AG10803 (cell line): ENCODE measurements at regions not wholly inside any gene's neighbourhood (a gene's known extent, or its start where the extent isn't known, plus 50 kb on each side); places are given as distances from the start of the nearest gene placed in this dataset.

ENCODE experiments used
- DNase-seq: peaks from one replicate; pipeline ENCODE4 v3.0.0; 2010; ENCODE audit warnings: low read depth
- H3K4me3 ChIP-seq: 2 replicates; pipeline ENCODE4 v1.5.1; 2011; ENCODE audit warnings: mild to moderate bottlenecking, low read length, control low read depth
- TF ChIP-seq, protein P1 (sequence below): conservative IDR thresholded peaks from 2 replicates; pipeline ENCODE4 v1.5.1; 2011; ENCODE audit warnings: mild to moderate bottlenecking, low read length, control low read depth, inconsistent platforms

DNA sequence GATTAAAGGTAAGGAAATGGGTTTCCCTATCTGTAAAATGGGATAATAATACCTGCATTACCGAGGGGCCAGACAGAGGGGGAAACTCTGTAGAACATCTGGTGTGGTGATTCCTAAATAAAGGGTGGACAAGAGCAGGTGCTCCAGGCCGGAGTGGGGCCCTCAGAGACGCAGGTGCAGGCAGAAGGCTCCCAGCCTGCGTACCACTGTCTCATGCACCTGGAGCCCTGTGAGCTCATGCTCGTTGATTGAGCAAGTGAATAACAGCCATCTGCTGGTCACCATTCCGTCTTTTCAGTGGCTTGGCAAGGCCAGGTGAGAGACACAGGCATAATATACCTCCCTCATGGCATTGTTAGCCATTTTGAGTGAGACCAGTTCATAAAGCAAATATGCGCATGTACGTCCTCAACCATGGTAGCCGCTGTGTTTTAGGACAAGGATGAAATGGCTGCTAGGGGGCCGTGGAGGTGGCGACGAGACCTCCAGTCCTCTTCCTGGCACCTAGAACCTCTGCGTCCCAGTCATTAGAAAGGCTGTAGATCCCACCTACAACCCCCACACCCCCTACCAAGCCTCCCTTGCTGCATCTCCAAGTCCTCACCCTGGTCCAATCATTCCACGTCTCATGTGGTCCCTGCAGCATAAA is 198.0 kb upstream of the MVB12B start:
- no peak for DNase-seq
- TF ChIP-seq, protein P1, sequence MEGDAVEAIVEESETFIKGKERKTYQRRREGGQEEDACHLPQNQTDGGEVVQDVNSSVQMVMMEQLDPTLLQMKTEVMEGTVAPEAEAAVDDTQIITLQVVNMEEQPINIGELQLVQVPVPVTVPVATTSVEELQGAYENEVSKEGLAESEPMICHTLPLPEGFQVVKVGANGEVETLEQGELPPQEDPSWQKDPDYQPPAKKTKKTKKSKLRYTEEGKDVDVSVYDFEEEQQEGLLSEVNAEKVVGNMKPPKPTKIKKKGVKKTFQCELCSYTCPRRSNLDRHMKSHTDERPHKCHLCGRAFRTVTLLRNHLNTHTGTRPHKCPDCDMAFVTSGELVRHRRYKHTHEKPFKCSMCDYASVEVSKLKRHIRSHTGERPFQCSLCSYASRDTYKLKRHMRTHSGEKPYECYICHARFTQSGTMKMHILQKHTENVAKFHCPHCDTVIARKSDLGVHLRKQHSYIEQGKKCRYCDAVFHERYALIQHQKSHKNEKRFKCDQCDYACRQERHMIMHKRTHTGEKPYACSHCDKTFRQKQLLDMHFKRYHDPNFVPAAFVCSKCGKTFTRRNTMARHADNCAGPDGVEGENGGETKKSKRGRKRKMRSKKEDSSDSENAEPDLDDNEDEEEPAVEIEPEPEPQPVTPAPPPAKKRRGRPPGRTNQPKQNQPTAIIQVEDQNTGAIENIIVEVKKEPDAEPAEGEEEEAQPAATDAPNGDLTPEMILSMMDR = no peak
- no peak overlapping the region for H3K4me3 ChIP-seq

DNA sequence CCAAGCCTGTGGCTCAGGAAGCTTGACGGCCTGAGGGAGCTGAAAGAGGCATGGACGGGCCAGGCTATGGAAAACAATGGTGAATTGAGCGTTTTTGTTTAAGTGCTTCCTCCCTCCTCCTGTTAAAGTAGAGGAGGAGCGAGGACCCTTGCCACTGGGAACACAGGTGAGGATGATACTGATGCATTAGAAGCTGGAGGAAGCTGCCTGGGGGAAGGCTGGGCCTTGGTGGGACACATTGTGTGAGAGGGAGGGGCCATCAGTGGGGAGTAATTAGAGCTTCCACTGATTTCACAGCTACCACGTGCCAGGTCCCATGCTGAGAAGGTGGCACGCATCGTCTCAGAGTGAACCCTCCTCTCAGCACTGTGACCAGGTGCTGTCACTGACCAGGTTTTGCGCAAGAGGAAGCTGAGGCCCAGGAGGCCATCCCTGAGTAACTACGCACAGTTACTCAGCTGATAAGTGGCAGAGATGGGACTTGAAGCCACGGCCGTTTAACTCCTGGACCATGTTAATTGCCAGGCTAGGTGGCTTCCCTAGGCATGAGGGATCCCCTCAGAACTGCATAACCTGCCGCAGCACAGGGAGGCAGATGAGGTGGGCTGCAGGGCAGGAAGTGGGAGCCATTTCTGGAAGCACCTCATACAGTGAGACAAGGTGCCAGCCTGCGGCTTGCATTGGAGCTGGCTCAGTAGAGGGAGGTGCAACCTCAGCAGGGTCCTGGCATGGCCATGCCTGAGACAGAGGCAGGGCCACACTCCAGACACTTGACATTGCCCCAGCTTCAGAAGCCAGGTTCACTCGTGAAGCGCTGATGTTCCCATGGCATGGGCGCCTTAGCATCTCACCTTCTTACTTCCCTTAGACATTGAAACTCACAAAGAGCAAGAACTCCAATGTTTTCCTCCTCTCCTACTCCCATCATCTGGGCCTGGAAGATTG is 195.3 kb upstream of the MVB12B start:
- no peak overlapping the region for H3K4me3 ChIP-seq
- DNase-seq = no peak
- TF ChIP-seq, protein P1 = no peak

DNA sequence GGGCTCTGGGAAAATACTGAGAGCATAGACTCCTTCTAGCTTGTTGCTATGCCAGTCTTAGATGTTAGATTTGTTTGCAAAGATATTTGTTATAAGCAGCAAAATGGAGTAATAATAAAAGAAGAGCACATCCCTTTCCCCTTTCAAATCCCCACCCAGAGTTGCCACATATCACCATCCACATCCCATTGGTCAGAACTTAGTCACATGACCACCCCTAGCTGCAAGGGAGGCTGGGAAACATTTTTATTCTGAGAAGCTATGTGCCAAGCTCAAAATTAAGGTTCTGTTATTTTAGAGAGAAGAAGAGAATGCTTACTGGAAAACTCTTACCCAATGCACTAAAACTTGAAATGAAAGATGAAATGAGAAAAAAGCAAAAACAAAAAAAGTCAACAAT is 193.9 kb upstream of the MVB12B start:
- no peak overlapping the region for H3K4me3 ChIP-seq
- no peak for DNase-seq
- TF ChIP-seq, protein P1 = no peak

- no peak for DNase-seq
- H3K4me3 ChIP-seq = no peak overlapping the region
- TF ChIP-seq, protein P1 = no peak
These were observed 182.4 kb upstream of the MVB12B start for GRCh38 chr9:126144196-126144595.

DNA sequence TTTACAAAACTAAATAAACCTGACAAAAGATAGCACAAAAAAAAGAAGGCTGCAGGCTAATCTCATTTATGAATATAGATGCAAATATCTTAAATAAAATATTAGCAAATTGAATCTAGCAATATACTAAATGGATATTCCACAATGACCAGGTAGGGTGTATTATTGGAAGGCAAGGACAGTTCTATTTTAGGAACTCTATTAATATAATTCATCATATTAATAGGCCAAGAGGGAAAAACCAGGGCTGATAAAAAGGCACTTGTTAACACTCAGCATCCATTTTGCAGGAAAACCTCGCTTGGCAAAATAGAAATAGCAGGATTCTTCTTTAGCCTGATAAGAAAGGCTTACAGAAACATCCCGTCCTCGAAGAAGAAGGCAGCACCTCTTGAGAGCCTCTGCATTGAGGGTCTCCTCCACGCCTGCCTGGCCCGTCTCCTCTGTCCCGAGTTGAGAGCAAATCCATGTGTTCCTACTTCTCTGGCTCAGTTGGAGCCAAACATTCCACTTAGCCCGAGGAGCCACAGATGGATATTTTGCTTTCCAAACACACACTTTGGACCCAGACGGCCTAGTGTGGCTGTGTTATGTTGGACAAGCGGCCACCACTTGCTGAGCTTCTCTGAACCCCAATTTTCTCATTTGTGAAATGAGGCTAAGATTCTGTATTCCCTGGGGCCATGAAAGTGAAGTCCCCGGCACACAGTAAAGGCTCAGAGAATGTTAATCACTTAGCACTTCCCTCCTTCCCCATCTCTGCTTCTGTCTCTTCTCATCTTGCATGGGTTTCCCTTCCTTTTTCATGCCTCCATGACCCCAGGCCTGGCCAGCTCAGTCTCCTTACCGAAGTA is 181.8 kb upstream of the MVB12B start:
- DNase-seq = no peak
- no peak overlapping the region for H3K4me3 ChIP-seq
- TF ChIP-seq, protein P1 = no peak

GRCh38 chr9:126145887-126146253 is 180.8 kb upstream of the MVB12B start:
- no peak overlapping the region for H3K4me3 ChIP-seq
- DNase-seq = no peak
- TF ChIP-seq, protein P1 = no peak
